Left forelimb (tissue), 1 donor: ENCODE measurements at regions not wholly inside any gene's neighbourhood (a gene's known extent, or its start where the extent isn't known, plus 50 kb on each side); places are given as distances from the start of the nearest gene placed in this dataset.

Source experiments
- DNase-seq: peaks from one replicate; pipeline ENCODE4 v3.0.0-alpha.2; 2018; ENCODE audit warnings: low spot score

DNA sequence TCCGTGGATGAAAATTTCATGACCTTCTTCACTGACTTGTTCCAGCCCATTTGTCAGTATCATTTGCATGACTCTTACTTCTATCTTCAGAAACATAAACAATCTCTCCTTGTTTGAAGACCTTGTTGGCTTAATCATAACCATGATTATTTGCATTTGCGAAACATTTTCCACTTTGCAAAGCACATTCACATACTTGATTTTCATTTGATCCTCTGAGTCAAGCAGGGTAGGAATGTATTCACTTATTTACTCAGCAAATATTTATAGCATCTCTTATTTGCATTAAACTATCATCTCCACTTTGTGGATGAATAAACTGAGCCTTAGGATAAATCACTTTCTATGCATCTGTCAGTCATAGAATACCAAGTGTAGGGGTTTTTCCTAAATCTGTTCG is 343.0 kb upstream of the SGCD start:
- no peak for DNase-seq

DNA sequence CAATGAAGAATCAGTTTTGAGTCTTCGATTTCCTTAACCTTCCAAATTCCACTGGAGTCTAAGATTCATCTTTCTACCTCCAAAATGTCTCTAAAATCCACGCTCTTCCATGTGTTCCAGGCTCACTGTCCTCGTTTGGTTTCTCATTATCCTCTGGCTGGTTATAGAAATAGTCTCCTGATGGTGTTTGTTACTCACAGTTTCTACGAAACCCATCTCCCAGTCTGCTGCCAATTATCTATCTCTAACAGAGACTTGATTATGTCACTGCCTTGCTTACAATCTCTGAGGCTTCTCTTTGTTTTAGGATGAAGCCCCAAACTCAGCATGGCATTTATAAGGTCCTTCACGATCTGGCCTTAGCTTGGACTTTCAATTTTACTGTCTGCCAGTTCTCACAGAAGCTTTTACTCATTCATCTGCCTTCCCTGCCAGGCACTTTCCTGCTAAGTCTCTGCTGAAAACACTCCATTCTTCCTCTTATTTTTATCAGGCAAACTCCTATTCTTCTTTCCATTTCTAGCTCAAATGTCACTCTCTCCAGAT is 339.6 kb upstream of the SGCD start:
- no peak for DNase-seq

DNA sequence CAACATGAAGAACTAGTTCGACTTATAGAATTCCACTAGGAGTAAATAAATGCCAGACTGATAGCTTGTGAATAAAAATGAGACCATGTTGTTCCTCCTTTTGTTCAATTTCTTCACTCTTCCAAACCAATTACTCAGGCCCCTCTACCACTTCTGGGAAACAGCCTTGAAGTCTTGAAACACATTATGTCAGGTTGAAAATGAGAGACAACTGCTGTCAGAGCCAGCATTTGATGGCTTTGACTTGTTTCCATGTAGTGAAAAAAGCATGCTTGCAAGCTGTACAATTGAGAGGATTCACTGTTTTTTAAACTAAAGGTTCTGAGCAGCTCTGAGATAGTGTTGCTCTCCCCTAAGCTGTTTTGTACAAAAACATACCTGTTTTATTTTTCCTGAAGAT is 337.1 kb upstream of the SGCD start:
- no peak for DNase-seq

DNA sequence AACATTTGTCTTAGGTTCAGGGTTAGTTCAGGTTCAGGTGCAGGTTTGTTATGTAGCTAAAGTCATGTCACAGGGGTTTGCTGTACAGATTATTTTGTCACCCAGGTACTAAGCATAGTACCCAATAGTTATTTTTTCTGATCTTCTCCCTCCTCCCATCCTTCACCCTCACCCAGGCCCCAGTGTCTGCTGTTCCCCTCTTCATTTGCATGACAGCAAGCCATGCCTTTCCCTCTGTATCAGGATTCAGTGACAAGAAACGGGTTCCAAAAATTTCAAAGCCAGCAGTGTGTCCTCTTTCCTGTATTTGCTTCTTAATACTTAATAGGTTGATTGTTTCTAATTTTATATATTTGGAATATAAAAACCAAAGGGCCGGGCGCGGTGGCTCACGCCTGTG is 330.8 kb upstream of the SGCD start:
- DNase-seq = no peak

DNA sequence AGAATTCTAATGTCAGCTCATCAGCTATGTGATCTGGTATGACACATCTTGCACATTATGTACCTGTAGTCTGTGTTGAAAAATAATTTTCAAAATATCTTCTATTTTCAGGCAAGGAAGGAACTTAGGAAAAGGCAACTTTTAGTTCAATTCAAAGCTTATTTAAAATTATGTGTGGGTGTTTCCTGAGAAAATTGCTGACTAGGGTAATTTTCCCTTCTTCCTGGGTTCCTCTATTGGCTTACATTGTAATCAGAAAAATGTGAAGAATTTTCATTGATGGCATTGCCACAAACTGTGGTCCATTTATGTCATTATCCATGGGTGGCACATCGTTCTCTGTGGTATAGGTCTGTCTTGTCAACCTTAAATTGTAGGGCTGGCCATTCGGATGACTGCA is 328.7 kb upstream of the SGCD start:
- DNase-seq = no peak

DNA sequence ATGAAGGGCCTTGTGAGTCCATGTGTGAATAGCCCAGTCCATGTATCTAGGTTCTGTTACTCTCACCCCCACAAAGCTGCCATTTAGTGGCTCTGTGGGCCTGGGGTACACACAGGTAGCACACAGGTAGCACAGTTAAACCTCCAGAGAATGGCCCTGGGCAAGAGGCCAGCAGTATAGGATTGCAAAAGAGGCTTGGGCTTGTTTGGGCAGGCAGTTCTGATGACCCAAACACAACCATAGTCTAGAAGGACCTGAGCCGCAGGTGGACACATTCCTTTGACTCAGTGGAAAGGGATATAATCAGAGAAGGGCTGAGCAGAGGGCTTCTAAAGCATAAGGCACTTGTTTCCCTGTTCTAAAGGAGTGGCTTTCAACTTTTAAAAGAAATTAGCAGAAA is 326.8 kb upstream of the SGCD start:
- no peak for DNase-seq

DNA sequence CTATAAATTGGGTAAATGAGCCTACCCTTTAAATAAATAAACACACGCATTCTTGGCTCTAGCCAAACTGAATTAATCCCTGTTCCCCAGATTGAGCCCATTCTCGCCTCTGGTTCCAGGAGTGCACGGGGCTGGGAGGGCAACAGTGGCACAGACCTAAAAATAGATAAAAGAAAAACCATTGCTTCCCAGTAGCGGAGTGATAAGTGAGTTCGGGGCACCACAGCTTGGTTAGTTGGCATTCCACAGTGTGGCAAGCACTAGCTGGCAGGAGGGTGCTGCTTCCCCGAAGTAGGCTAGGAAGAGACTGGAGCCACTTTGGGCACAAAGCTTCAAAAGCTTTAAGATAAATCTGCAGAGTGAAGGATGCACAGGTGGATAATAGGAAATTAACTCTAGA is 322.2 kb upstream of the SGCD start:
- no peak for DNase-seq

DNA sequence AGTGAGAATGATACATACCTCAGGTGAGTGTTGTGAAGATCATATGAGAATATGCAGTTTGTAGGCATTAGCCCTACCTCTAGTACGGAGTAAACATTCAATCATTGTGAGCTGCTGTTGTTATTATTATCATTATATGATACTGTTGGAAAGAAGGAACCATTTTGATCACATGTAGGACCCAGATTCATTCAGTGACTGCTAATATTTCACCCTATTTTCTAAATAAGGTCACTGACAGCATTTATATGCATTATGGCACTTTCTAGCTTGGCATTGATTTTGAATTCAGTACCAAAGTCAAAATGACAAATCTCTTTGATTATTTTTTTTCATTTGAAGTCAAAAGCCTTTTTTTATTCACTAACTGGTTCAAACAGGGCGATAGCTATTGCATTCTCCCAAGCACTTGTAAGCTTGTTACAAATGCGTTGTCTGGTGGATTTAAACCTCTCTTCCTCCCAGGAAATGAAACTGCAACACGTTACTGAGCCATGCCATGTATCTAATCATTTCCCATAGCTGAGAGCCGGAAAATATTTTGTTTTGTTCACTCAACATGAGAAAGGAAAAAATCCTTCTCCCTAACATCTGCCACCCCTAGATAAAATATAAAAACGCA is 320.8 kb upstream of the SGCD start:
- no peak for DNase-seq

DNA sequence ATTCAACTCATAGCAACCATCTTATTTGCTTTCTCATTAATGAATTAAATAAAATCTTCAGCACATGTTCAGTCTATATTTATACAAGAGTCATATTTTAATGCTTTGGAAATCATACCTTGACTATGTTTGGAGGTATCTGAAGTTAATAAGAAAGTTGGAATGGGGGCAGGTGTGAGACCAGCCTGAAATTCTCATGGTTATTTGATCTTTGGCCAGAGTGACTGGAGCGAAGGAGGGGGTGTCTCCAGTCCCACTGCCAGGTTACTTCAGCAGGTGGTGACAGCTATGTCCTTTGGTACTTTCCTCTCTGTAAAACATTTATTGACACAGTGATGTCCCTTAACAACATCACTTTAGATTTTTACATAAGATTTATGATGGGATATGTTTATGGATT is 318.1 kb upstream of the SGCD start:
- DNase-seq = no peak

DNA sequence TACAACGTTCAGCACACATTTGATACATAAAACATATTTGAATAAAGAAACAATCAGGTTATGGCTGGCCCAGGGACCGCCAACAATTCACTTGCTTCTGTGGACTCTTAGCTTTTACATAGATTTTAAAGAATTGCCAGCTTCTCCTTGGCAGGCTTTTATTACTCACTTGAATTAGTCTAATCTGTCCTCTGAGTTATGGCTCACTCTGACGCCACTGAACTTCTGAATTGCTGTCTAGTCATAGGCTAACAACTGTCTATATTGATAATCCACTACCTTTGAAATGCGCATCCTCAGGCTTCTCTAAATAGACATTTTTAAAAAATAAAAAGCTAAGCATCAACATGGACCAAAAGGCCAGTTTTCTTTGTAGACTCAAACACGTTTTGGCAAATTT is 317.4 kb upstream of the SGCD start:
- no peak for DNase-seq

DNA sequence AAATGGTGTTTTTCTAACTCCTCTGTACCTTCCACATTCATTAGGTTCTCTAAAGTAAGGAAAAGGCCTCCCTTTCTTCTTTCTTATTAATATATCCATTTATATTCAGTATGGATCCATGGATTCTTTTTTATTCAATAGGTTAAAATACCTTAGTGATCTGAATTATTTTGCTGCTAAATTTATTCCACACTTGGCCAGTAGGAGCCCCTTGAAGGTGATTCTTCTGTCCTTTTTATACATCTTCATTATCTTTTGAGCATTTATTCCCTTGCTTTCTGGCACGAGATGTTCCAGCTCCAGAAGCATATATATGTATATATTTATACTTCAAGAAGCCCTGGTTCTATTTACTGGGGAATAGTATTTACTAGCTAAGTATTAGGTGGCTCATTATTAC is 311.8 kb upstream of the SGCD start:
- DNase-seq = no peak

DNA sequence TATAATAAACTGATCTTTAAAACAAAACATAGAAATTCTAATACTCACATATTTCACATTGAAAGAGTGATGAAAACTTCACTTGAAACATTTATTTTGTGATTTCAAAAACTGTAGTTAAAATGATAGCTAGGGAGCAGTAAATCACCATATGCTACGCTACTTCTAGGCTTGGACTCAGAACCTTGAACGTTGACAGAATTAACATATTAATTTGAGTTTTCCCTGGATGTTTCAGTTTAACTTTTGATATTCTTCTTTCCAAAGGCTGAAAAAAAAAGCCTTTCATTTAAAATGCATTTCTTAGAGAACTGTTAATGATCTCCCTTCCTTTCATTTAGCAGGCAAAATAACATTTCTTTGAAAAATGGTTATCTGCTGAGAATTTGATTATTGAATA is 307.8 kb upstream of the SGCD start:
- no peak for DNase-seq

DNA sequence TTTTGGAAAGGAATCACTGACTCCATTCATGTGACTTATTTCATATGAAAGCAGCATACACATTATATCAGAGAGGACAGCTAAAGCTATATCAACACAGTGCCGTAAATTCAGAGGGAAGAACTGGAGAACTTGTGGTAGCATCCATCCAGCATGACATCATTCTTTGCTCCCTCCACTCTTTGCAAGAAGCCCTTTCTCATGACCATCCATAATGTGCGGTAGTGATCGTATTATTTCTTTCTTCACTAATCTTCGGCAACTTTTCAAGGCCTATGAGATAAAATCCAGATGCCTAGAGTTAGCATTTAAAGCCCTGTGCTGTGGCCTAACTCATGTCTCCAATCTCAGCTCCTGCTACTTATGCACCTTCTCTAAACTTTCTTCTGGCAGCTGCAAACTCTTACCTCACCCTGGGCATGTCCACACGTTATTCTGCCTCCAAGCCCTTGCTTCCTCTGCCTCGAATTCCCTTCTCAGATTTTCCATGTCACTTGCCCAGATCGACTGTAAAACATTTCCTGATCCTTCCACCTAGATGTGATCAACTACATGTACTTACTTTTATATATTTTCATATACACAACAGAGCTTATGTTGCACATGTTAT is 307.3 kb upstream of the SGCD start:
- no peak for DNase-seq

DNA sequence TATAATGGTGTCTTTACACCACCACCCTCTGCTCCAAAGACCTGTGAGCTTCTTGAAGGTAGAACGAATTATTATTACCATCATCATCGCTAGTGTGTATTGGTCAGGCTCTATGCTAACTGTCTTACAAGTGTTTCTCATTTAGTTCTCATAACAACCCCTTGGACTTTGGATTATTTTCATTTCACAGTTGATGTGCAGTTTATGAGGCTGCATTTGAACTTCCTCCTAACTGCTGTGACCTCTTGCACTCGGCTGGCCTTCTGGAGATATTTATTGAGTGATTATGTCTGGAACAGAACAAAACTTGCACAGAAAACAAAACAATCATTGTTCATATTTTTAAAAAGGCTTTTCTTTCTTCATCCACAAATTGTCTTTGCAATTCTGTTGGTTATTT is 306.3 kb upstream of the SGCD start:
- no peak for DNase-seq

DNA sequence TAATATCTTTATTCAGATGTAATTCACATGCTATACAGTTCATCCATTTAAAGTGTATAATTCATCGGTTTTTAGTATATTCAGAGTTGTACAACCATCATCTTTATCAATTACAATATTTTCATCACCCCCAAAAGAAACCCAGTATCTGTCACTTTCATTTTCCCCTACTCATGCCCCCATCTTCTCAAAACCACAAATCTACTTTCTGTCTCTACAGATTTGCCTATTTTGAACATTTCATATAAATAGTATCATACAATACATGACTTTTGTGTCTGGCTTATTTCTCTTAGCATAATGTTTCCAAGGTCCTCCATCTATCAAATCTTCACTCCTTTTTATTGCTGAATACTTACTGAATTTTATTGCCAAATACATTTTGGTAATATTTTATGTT is 305.1 kb upstream of the SGCD start:
- no peak for DNase-seq

DNA sequence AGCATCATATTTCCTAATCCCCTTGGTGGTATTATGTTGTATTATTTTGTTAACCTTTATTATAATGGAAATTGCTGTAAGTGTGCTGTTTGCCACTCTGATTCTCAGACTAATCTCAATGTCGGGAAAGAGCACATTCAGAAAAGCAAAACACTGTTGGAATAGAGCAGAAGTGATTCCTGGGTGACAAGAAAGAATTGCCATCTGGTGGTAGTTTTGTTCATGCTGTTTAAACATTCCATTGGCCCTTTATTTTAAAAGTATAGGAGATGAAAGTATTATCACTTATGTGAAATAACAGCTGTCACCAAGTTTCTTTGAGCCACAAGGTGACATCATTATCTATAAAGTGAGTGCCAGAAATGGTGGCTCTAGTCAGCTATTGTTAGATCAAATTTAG is 301.3 kb upstream of the SGCD start:
- DNase-seq = no peak

DNA sequence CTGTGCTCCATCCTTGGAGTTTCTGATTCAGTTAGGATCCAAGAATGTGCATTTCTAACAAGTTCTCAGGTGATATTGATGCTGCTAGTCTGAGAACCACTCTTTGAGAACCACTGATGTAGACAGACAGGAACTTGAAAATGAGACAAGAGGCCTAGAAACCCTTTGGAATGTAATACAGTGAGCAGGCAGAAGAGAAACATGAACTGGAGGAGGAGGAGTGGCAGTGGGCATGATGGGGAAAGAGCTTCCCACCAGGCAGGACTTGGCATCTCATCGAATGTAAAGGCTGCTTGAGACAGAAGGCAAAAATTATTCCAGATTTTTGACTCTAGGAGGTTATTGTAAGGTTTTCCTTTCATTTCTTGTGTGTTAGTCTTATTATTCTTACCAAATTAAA is 295.8 kb upstream of the SGCD start:
- DNase-seq = no peak

DNA sequence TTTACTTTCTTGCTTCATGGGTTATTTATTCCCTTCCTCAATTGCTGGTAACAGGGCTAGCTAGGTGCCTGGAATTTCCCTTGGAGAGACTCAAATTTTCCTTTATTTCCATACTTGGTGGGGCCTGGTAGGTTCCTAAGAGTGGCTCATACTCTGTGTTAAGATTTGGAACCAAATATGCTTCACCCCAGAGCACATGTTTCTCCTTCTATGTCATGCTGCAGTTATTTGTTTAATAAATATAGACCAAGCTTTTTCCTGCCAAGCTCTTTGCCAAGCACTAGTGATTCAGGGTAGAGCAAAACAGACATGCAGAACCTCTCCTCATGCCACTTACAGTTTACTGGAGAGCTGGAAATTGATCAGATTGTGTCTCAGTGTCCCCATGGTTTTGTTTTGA is 290.3 kb upstream of the SGCD start:
- no peak for DNase-seq

DNA sequence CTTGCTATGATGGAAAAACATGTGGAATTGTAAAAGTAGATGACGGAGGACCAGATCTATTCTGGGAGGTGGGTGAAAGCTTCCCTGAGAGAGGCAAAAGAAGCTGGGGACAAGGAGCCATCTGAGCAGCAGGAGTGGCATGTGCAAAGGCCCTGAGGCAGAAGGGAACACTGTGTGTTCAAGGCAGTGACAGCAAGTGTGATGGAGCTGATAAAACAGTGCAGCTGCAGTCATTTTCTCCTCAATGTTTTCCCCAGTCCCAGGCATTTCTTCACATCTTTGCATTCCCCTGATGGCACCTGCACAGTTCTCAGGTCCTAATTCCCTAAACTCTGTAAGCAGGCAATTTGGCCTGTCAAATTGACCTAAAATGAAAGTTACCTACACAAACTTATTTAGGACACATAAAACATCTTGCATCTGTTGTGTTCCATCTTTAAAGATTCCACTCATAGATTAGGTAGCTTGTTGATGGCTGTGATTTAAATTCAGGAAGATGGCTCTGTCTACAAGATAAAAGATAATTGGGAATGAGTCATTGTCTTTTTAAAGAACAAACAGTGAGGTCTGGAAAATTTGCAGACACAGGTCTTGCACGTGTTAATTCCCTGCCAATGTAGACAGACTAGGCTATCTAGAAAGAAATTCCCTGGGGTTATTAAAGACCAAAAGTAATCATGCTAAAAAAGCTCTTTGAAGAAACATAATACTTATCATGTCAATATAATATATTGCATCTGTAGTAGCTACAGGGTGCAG is 289.6 kb upstream of the SGCD start:
- no peak for DNase-seq

DNA sequence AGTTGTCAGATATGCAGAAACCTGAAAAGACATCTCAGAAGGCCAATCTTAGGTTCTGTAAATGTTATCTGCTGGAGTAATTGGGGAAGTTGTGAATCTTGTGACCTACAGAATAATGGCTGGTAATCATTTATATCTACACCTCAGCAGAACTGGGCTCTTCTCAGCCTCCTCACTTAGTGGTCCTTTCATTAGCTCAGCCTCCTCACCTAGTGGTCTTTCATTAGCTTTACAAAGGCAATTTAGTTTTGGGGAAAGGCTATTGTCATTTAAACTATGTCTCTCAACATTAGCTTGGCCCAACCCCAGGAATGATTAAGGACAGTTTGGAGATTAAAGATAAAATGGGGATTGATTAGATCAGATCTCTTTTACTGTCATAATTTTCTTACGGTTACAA is 284.2 kb upstream of the SGCD start:
- DNase-seq = no peak

DNA sequence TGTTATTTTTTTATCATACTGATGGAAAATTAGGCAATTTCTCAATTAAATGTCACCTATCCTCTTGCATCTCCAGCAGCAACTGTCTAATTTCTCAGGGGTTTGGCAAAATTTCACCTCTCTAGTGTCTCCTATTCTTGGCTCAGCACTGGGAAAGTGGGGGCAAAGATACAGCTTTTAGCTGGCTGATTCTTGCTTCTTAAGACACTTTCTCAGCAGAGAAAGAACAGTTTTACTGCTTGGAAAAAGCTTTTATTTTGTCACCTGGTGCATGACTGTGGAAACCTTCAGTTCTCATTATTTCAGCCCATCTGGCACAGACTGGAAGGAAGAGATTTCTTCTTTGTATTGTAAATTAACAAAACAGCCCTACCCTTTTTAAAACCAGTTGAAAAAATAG is 283.6 kb upstream of the SGCD start:
- DNase-seq = no peak

DNA sequence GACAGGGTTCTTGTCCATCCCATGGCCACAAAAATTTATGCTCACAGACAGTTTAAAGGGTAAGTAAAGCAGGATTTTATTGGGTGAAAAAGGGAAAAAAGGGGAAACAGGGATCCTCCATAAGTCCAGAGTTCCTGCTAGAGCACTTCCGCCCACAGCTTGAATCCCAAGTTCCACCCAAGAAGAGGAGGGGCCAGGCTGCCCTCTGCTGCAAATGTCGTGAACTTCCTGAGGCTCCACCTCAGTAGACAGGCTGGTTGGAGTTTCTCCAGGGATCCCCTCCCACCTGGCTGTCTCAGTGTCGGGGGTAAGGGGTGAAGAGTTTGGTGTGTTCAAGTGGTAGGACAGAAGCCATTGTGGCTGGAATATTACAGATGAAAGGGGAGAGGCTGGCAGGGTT is 275.0 kb upstream of the SGCD start:
- no peak for DNase-seq

DNA sequence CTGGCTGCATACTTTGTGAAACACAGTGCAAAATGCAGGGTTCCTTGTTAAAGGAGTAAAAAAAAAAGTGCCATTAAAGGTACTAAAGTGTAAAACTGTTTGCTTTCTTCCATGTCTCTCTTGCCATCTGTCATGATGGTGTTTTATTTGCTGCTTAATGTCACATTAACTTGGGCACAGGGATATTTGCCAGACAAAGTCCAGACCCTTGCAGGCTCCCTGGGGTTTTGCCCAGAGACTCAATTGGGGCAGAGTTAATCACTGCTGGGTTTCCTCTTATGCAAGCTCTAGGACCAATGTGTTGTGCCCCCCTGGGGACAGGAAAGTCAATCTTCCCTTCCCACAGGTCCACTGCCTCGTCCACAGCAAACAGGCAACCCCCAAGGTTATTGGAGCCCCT is 274.3 kb upstream of the SGCD start:
- no peak for DNase-seq

DNA sequence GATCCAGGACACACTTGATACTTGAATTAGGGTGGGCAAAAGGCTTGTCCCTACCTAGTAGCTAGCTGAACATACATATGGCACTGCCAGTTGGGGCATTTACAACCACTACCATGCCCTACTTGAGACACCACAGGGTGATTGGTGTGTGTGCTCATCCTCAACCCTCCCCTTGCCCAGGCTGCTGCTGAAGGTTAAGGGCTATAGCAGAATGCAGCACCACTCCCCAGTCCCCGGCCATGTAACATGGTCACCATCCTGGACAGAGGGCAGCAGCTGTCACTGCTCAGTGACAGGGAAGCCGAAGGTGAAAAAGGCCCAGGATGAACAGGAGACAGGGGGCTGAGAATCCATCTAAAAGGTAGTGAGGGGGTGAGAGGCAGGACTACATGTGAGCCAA is 273.9 kb upstream of the SGCD start:
- DNase-seq = no peak
